ENCODE measurements at regions not wholly inside any gene's neighbourhood (a gene's known extent, or its start where the extent isn't known, plus 50 kb on each side); places are given as distances from the start of the nearest gene placed in this dataset.

DNA sequence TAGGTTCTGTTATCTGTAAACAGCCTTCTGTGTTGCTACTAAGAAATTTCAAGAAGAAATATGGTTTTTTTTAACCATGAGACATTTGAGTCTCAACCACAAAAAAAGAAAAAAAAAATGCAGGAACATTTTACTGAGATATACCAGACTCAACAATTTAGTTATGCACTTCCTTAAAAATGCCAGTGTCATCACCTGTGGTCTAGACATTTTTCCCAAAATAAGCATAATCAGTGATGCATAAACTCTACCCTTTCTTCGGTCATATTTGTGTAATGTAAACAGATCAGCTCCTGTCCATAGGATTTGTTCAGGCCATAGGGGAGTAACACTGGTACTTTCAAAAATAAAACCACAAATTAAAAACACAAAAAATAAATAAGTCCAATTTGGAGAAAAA lies 122.6 kb upstream of the TNFSF4 start (continued):
- TF ChIP-seq, protein P1, sequence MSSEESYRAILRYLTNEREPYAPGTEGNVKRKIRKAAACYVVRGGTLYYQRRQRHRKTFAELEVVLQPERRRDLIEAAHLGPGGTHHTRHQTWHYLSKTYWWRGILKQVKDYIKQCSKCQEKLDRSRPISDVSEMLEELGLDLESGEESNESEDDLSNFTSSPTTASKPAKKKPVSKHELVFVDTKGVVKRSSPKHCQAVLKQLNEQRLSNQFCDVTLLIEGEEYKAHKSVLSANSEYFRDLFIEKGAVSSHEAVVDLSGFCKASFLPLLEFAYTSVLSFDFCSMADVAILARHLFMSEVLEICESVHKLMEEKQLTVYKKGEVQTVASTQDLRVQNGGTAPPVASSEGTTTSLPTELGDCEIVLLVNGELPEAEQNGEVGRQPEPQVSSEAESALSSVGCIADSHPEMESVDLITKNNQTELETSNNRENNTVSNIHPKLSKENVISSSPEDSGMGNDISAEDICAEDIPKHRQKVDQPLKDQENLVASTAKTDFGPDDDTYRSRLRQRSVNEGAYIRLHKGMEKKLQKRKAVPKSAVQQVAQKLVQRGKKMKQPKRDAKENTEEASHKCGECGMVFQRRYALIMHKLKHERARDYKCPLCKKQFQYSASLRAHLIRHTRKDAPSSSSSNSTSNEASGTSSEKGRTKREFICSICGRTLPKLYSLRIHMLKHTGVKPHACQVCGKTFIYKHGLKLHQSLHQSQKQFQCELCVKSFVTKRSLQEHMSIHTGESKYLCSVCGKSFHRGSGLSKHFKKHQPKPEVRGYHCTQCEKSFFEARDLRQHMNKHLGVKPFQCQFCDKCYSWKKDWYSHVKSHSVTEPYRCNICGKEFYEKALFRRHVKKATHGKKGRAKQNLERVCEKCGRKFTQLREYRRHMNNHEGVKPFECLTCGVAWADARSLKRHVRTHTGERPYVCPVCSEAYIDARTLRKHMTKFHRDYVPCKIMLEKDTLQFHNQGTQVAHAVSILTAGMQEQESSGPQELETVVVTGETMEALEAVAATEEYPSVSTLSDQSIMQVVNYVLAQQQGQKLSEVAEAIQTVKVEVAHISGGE (CRISPR knock-in tag; IDR thresholded peaks at IDR 0.05), result no peak
- TF ChIP-seq, protein P2, sequence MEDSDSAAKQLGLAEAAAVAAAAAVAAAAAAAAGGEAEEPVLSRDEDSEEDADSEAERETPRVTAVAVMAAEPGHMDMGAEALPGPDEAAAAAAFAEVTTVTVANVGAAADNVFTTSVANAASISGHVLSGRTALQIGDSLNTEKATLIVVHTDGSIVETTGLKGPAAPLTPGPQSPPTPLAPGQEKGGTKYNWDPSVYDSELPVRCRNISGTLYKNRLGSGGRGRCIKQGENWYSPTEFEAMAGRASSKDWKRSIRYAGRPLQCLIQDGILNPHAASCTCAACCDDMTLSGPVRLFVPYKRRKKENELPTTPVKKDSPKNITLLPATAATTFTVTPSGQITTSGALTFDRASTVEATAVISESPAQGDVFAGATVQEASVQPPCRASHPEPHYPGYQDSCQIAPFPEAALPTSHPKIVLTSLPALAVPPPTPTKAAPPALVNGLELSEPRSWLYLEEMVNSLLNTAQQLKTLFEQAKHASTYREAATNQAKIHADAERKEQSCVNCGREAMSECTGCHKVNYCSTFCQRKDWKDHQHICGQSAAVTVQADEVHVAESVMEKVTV (CRISPR knock-in tag; IDR thresholded peaks at IDR 0.05), result no peak; the same call in 1 of the 2 replicates
- TF ChIP-seq ZNF184 (CRISPR knock-in tag; IDR thresholded peaks at IDR 0.05) (no peak), CREB1 (IDR thresholded peaks at IDR 0.05) (no peak), CREB1 (CRISPR knock-in tag; IDR thresholded peaks at IDR 0.05) (no peak), NCOR1 (IDR thresholded peaks at IDR 0.05) (peak; percentile 29; the same call in 1 of the 2 replicates), CC2D1A (IDR thresholded peaks at IDR 0.05) (no peak), MBD2 (IDR thresholded peaks at IDR 0.05; ENCODE audit: borderline replicate concordance, low read depth) (no peak), CEBPG (CRISPR knock-in tag; IDR thresholded peaks at IDR 0.05) (no peak), CEBPG (tag; conservative IDR thresholded peaks at IDR 0.05 in 1 of 2, IDR thresholded peaks at IDR 0.05 in 1 of 2) (peak in 1 of 2 experiments; percentile 29; a peak in 2 of 4 replicates), ZNF445 (CRISPR knock-in tag; IDR thresholded peaks at IDR 0.05; ENCODE audit: low read depth) (no peak), MIER1 (IDR thresholded peaks at IDR 0.05; ENCODE audit: low read depth) (no peak)
- TF ChIP-seq, protein P3, sequence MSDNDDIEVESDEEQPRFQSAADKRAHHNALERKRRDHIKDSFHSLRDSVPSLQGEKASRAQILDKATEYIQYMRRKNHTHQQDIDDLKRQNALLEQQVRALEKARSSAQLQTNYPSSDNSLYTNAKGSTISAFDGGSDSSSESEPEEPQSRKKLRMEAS (CRISPR knock-in tag; IDR thresholded peaks at IDR 0.05), result no peak
- TF ChIP-seq, protein P4, sequence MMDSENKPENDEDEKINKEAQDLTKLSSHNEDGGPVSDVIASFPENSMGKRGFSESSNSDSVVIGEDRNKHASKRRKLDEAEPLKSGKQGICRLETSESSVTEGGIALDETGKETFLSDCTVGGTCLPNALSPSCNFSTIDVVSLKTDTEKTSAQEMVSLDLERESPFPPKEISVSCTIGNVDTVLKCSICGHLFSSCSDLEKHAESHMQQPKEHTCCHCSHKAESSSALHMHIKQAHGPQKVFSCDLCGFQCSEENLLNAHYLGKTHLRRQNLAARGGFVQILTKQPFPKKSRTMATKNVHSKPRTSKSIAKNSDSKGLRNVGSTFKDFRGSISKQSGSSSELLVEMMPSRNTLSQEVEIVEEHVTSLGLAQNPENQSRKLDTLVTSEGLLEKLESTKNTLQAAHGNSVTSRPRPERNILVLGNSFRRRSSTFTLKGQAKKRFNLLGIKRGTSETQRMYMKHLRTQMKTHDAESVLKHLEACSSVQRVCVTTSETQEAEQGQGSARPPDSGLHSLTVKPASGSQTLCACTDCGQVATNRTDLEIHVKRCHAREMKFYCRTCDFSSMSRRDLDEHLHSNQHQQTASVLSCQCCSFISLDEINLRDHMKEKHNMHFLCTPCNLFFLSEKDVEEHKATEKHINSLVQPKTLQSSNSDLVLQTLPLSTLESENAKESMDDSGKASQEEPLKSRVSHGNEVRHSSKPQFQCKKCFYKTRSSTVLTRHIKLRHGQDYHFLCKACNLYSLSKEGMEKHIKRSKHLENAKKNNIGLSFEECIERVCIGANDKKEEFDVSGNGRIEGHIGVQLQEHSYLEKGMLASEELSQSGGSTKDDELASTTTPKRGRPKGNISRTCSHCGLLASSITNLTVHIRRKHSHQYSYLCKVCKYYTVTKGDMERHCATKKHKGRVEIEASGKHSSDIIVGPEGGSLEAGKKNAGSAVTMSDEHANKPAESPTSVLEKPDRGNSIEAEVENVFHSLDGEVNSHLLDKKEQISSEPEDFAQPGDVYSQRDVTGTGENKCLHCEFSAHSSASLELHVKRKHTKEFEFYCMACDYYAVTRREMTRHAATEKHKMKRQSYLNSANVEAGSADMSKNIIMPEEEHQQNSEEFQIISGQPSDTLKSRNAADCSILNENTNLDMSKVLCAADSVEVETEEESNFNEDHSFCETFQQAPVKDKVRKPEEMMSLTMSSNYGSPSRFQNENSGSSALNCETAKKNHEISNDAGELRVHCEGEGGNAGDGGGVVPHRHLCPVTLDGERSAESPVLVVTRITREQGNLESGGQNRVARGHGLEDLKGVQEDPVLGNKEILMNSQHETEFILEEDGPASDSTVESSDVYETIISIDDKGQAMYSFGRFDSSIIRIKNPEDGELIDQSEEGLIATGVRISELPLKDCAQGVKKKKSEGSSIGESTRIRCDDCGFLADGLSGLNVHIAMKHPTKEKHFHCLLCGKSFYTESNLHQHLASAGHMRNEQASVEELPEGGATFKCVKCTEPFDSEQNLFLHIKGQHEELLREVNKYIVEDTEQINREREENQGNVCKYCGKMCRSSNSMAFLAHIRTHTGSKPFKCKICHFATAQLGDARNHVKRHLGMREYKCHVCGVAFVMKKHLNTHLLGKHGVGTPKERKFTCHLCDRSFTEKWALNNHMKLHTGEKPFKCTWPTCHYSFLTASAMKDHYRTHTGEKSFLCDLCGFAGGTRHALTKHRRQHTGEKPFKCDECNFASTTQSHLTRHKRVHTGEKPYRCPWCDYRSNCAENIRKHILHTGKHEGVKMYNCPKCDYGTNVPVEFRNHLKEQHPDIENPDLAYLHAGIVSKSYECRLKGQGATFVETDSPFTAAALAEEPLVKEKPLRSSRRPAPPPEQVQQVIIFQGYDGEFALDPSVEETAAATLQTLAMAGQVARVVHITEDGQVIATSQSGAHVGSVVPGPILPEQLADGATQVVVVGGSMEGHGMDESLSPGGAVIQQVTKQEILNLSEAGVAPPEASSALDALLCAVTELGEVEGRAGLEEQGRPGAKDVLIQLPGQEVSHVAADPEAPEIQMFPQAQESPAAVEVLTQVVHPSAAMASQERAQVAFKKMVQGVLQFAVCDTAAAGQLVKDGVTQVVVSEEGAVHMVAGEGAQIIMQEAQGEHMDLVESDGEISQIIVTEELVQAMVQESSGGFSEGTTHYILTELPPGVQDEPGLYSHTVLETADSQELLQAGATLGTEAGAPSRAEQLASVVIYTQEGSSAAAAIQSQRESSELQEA (IDR thresholded peaks at IDR 0.05; ENCODE audit: low read depth), result no peak
